Central memory CD8-positive, alpha-beta T cell (primary cell): ENCODE measurements at regions not wholly inside any gene's neighbourhood (a gene's known extent, or its start where the extent isn't known, plus 50 kb on each side); places are given as distances from the start of the nearest gene placed in this dataset.
"Not testable (repeated sequence)": the region's sequence is repeated elsewhere in the genome, so short reads cannot be mapped to it uniquely, and the experiment has no call there.

Experiments
- ATAC-seq: fragments of 150-1000 bp; cut with Tn5 transposase; replicated peaks from 2 replicates; pipeline ENCODE4 v1.10.0; 2022; ENCODE audit warnings: mild to moderate bottlenecking, moderate FRiP score, moderate number of reproducible peaks; ENCODE audit not compliant: poor library complexity, severe bottlenecking; ENCODE audit errors: extremely low read depth
- DNase-seq, 2 donors: peaks; one replicate each; pipeline ENCODE4 v3.0.0; 2021; ENCODE audit warnings: low spot score in 2 of 2
- H3K27ac Mint-ChIP-seq: one replicate; pipeline ENCODE4 v1.8.0; 2022; ENCODE audit warnings: low read depth, mild to moderate bottlenecking, moderate library complexity, mixed read lengths
- H3K27me3 Mint-ChIP-seq: one replicate; pipeline ENCODE4 v1.8.0; 2022; ENCODE audit warnings: mixed read lengths
- H3K36me3 Mint-ChIP-seq: one replicate; pipeline ENCODE4 v1.8.0; 2022; ENCODE audit warnings: mild to moderate bottlenecking, moderate library complexity, mixed read lengths; ENCODE audit not compliant: insufficient read depth
- H3K4me1 Mint-ChIP-seq: one replicate; pipeline ENCODE4 v1.8.0; 2022; ENCODE audit warnings: mixed read lengths
- H3K4me3 Mint-ChIP-seq: one replicate; pipeline ENCODE4 v1.8.0; 2022; ENCODE audit warnings: mild to moderate bottlenecking, moderate library complexity, mixed read lengths
- H3K9me3 Mint-ChIP-seq: one replicate; pipeline ENCODE4 v1.8.0; 2022; ENCODE audit warnings: mixed read lengths

DNA sequence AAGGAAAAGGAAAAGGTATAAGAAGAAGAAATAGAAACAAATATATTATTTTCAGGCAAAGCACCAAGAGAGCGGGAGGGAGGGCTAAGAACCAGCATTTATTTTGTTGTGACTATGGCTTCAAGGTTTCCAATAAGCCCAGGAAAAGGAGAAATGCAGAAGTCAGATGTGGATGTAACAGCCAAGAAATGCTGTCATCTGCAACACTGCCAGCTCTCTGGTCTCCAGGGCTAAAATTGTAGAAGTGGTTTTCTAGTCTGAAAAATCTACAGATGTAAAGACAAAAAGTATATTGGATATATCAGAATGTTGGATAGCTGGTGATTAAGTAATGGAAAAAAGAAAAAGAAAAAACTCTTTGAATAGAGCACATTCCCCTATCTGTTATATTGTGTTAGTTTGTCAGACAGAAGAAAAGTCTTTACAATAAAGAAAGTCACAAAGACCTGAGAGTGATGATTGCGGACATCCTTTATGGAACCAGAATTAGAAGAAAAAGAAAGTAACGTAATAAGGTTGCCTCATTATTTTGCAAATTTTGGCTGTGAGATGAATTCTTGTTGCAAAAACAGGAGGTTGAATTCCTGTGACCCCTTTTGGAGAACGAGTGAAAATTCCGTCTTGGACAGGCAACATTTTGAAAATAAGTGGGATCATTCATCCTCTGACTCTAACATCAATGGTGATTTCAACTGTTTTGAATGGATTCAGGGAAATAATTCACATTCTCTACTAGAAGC is 938.1 kb downstream of the TTLL7 start:
- Mint-ChIP-seq H3K27ac (no peak overlapping the region), H3K36me3 (no peaks in the 10 kb centered on the region), H3K4me3 (no peak overlapping the region), H3K27me3 (no peaks in the 10 kb centered on the region), H3K9me3 (peaks cover 12% of the 10 kb centered on the region), H3K4me1 (peaks cover 11% of the 10 kb centered on the region)
- DNase-seq (no peak), ATAC-seq (no peak)

- ATAC-seq (no peak), DNase-seq (no peak)
- H3K27me3 Mint-ChIP-seq: no peaks in the 10 kb centered on the region
- no peaks in the 10 kb centered on the region for H3K36me3 Mint-ChIP-seq
- H3K27ac Mint-ChIP-seq: no peak overlapping the region
- peaks cover 11% of the 10 kb centered on the region for H3K4me1 Mint-ChIP-seq
- H3K4me3 Mint-ChIP-seq: no peak overlapping the region
- H3K9me3 Mint-ChIP-seq: peaks cover 12% of the 10 kb centered on the region
Observed at GRCh38 chr1:83060221-83060620, 938.7 kb downstream of the TTLL7 start.

DNA sequence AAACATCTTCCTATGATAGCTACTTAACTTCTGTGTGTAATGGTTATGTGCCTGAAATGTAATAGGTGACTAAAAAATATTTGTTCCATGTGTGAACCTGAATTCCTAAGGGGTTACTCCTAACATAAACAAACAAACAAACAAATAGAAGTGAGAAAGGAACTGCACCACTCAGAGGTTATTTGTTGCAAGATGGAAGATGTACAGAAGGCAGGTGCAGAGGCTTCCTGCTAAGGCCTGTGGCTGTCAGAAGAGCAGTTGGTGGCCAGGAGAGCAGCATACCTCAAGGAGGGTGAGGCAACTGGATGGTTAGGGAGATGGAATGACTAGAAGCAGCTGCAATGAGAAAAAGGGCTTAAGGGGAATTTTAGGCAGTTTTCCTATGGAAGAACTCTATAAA is 940.6 kb downstream of the TTLL7 start:
- H3K27me3 Mint-ChIP-seq: no peaks in the 10 kb centered on the region
- no peak overlapping the region for H3K27ac Mint-ChIP-seq
- peaks cover 12% of the 10 kb centered on the region for H3K9me3 Mint-ChIP-seq
- no peaks in the 10 kb centered on the region for H3K36me3 Mint-ChIP-seq
- DNase-seq: no peak
- no peak for ATAC-seq
- H3K4me3 Mint-ChIP-seq: no peak overlapping the region
- no peaks in the 10 kb centered on the region for H3K4me1 Mint-ChIP-seq

DNA sequence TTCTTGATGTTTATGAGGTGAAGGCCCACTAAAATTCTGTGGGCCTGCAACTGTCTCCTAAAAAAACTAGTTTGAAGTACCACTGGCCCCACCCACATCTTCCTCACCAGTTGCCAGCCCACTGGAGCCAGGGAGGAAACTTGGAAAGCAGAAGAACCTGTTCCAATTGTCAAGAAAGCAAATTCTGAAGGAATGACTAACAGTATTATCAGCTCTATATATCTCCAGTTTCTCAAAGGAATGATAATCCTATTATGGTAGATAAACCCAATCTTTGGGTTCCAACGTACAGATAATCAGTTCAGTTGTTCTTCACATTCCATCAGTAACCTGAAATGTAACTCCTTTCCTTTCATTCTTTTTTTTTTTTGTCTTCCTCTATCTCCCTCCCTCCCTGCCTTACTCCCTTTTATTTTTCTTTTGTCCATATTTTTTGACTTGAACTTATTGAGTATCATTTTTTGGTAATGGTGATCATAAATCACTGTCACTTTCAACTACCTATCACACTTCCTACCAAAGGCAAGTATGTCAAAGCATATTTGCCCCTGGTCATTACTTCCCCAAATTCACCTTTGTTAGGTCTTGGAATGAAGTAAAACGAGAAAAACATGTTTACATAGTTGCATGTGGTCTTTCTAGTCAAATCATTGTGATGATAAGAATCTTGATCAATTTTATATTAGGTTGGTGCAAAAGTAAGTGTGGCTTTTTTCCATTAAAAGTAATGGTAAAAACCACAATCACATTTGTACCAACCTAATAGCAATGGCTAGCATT is 943.4 kb downstream of the TTLL7 start:
- Mint-ChIP-seq H3K9me3 (peaks cover 21% of the 10 kb centered on the region), H3K36me3 (no peaks in the 10 kb centered on the region), H3K4me3 (no peak overlapping the region), H3K27ac (no peak overlapping the region), H3K4me1 (no peaks in the 10 kb centered on the region), H3K27me3 (no peaks in the 10 kb centered on the region)
- no peak for ATAC-seq
- no peak for DNase-seq

GRCh38 chr1:83053446-83053845 is 945.5 kb downstream of the TTLL7 start:
- Mint-ChIP-seq H3K4me3 (no peak overlapping the region), H3K9me3 (peaks cover 34% of the 10 kb centered on the region), H3K27me3 (no peaks in the 10 kb centered on the region), H3K27ac (no peak overlapping the region), H3K4me1 (no peaks in the 10 kb centered on the region), H3K36me3 (no peaks in the 10 kb centered on the region)
- ATAC-seq: no peak
- no peak for DNase-seq

DNA sequence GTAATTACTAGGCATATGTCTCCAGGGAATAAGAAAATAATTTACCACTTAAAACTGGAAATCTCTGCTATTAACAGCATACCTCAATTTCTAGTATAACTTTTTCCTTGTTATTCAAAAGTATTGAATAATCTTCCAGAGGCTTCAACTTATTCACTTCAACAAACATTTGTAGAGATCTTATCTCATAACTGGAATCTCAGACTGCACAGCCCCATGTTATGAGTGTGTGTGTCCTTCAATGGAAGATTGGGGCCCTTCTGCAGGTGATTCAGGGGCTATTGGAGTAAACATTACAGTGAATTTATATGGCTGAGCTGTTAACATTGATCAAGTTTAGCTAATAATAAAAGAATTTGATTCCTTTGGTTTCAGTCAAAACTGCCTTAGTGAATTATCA is 946.1 kb downstream of the TTLL7 start:
- no peak for DNase-seq
- no peak for ATAC-seq
- no peak overlapping the region for H3K27ac Mint-ChIP-seq
- H3K36me3 Mint-ChIP-seq: no peaks in the 10 kb centered on the region
- no peak overlapping the region for H3K4me3 Mint-ChIP-seq
- H3K27me3 Mint-ChIP-seq: no peaks in the 10 kb centered on the region
- H3K4me1 Mint-ChIP-seq: no peaks in the 10 kb centered on the region
- H3K9me3 Mint-ChIP-seq: peaks cover 34% of the 10 kb centered on the region

GRCh38 chr1:83051053-83051452 is 947.9 kb downstream of the TTLL7 start:
- peaks cover 37% of the 10 kb centered on the region for H3K9me3 Mint-ChIP-seq
- H3K27me3 Mint-ChIP-seq, H3K36me3 Mint-ChIP-seq, H3K27ac Mint-ChIP-seq, DNase-seq, H3K4me1 Mint-ChIP-seq, H3K4me3 Mint-ChIP-seq, ATAC-seq: not testable (repeated sequence)

- no peak for DNase-seq
- H3K4me1 Mint-ChIP-seq: no peaks in the 10 kb centered on the region
- H3K27me3 Mint-ChIP-seq: no peaks in the 10 kb centered on the region
- ATAC-seq: no peak
- no peaks in the 10 kb centered on the region for H3K36me3 Mint-ChIP-seq
- no peak overlapping the region for H3K27ac Mint-ChIP-seq
- H3K9me3 Mint-ChIP-seq: peaks cover 19% of the 10 kb centered on the region
- no peak overlapping the region for H3K4me3 Mint-ChIP-seq
Observed at GRCh38 chr1:83043244-83043643, 955.7 kb downstream of the TTLL7 start.

GRCh38 chr1:83039091-83039490 is 959.8 kb downstream of the TTLL7 start:
- H3K36me3 Mint-ChIP-seq, H3K4me1 Mint-ChIP-seq, H3K9me3 Mint-ChIP-seq, H3K27me3 Mint-ChIP-seq, ATAC-seq, H3K27ac Mint-ChIP-seq, H3K4me3 Mint-ChIP-seq, DNase-seq: not testable (repeated sequence)

DNA sequence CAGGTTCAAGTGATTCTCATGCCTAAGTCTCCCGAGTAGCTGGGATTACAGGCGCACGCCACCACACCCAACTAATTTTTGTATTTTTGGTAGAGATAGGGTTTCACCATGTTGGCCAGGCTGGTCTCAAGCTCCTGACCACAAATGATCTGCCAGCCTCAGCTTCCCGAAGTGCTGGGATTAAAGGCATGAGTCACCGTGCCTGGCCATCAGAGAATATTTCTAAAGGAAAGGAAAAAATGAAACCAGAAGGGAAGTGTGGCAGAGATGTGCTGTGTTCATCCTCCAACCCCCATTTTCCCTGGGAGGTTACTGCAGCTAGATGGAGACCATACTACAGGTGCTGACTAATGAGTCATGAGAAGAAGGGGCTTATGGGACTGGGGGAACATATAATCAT is 964.1 kb downstream of the TTLL7 start:
- Mint-ChIP-seq H3K9me3 (peaks cover 24% of the 10 kb centered on the region), H3K36me3 (no peaks in the 10 kb centered on the region), H3K4me1 (no peaks in the 10 kb centered on the region), H3K27me3 (no peaks in the 10 kb centered on the region), H3K27ac (no peak overlapping the region), H3K4me3 (no peak overlapping the region)
- DNase-seq: no peak
- ATAC-seq: no peak

GRCh38 chr1:83033682-83034081 is 965.2 kb downstream of the TTLL7 start:
- Mint-ChIP-seq H3K4me3 (no peak overlapping the region), H3K9me3 (peaks cover 24% of the 10 kb centered on the region), H3K36me3 (no peaks in the 10 kb centered on the region), H3K4me1 (no peaks in the 10 kb centered on the region), H3K27ac (no peak overlapping the region), H3K27me3 (no peaks in the 10 kb centered on the region)
- DNase-seq (no peak), ATAC-seq (no peak)

- no peak overlapping the region for H3K27ac Mint-ChIP-seq
- DNase-seq: no peak
- no peaks in the 10 kb centered on the region for H3K36me3 Mint-ChIP-seq
- peaks cover 24% of the 10 kb centered on the region for H3K9me3 Mint-ChIP-seq
- ATAC-seq: no peak
- H3K4me3 Mint-ChIP-seq: no peak overlapping the region
- H3K27me3 Mint-ChIP-seq: no peaks in the 10 kb centered on the region
- no peaks in the 10 kb centered on the region for H3K4me1 Mint-ChIP-seq
Observed at GRCh38 chr1:83029916-83030315, 969.0 kb downstream of the TTLL7 start.

- no peaks in the 10 kb centered on the region for H3K4me1 Mint-ChIP-seq
Observed at GRCh38 chr1:83029050-83029449, 969.9 kb downstream of the TTLL7 start.

More at GRCh38 chr1:83029050-83029449, 969.9 kb downstream of the TTLL7 start:
- DNase-seq: no peak
- no peak for ATAC-seq
- Mint-ChIP-seq H3K9me3 (peaks cover 22% of the 10 kb centered on the region), H3K27me3 (no peaks in the 10 kb centered on the region), H3K4me3 (no peak overlapping the region), H3K36me3 (no peaks in the 10 kb centered on the region), H3K27ac (no peak overlapping the region)
